NK-92 treated with Interleukin-12 subunit alpha and Interleukin-12 subunit beta, amount 100 ng/mL, for 24 hours (cell line): ENCODE measurements at regions not wholly inside any gene's neighbourhood (a gene's known extent, or its start where the extent isn't known, plus 50 kb on each side); places are given as distances from the start of the nearest gene placed in this dataset.

ENCODE experiments used
- DNase-seq: peaks from one replicate; lab custom pipeline; 2025; lab: John Stamatoyannopoulos, UW

DNA sequence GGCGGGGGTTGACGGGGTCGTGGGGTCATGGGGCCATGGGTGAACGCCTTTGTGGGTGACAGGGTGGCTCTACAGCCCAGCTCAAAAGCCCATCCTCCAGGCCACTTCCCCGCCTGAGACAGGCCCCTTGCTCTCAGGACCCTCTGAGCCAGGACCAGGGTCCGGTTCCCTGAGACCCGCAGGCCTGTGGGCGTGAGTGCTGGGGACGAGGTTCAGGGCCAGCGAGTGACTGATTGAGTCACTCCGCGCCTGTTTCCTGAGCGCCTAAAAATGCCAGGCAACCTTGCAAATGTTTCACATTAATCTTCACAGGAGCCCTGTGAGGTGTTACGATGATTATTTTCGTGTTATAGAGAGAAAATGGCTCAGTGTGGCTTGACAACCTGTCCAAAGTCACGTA, 97.8 kb downstream of the ZNF674 start:
- DNase-seq: peak; percentile 71

GRCh38 chrX:46446727-46447378, 98.4 kb downstream of the ZNF674 start:
- peak; percentile 84 for DNase-seq

DNA sequence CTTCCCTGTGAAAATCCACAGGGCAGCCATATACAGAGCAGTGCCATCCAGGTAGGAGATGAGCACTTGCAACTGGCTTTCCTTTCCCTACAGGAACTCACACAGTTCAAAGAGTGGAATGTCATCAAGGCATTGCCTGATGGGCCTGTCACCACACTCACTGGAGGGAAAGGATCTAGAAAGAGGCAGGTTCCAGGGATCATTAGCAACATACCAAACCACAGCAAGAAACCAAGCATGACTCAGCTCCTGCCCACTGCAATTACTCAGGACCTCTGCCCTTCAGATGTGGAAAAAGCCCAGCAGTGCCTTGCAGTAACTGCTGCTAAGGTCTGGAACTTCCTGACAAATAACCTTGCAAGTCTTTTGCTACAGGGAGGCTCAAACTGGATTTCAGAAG, 101.2 kb downstream of the ZNF674 start:
- no peak for DNase-seq

- no peak for DNase-seq
Measured at GRCh38 chrX:46436744-46437143, 108.5 kb downstream of the ZNF674 start.

GRCh38 chrX:46433892-46434291, 111.3 kb downstream of the ZNF674 start:
- DNase-seq: no peak

GRCh38 chrX:46408553-46409407, 136.4 kb downstream of the ZNF674 start:
- DNase-seq: peak; percentile 0

DNA sequence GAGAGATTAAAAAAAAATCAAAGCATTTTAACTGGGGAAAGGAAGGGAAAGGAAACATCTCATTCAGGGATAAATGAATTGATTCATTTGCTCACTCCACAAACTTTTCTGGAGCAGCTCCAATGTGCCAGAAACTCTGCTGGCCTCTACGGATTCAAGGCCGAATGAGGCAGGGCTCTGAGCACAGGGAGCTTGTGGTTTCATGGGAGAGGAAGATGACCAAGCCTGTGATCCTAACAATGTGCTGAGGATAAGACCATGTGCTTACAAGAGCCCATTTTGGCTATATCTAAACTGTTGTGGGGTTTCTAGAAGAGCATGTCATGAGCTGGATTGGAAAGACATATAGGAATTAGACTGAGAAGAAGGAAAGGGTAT, 137.5 kb downstream of the ZNF674 start:
- no peak for DNase-seq

DNA sequence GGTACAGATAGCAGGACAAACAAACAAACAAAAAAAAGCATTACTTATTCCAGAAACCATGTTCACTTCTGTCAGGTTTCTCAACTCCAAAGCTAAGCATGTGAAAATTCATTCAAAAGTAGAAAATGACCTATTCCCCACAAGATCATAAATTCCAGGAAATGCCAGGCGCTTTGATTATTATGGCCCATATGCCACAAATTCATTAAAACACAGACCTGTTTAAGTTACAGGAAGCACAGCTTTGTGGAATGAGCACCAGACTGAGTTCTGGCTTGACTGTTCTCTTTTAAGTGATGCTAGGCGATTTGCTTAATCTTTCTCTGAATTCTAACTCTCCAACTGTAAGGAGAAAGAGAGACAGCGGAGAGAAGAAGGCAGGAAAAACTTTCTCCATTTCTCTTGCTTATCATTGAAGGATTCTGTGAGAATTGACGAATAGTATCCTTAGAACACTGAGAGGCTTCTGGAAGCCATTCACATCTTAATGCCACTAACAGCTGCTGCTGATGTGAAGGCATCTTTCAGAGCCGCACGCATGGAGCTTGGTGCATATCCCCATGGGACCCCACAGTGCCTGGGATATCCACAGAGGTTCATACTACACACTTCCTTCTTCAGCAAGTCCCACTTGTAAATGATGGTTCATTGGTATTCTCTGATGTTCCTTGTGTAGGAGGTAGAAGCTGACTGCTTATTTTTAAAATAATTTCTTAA, 138.0 kb downstream of the ZNF674 start:
- DNase-seq: no peak

- no peak for DNase-seq
Measured at GRCh38 chrX:46404774-46405173, 140.4 kb downstream of the ZNF674 start.

DNA sequence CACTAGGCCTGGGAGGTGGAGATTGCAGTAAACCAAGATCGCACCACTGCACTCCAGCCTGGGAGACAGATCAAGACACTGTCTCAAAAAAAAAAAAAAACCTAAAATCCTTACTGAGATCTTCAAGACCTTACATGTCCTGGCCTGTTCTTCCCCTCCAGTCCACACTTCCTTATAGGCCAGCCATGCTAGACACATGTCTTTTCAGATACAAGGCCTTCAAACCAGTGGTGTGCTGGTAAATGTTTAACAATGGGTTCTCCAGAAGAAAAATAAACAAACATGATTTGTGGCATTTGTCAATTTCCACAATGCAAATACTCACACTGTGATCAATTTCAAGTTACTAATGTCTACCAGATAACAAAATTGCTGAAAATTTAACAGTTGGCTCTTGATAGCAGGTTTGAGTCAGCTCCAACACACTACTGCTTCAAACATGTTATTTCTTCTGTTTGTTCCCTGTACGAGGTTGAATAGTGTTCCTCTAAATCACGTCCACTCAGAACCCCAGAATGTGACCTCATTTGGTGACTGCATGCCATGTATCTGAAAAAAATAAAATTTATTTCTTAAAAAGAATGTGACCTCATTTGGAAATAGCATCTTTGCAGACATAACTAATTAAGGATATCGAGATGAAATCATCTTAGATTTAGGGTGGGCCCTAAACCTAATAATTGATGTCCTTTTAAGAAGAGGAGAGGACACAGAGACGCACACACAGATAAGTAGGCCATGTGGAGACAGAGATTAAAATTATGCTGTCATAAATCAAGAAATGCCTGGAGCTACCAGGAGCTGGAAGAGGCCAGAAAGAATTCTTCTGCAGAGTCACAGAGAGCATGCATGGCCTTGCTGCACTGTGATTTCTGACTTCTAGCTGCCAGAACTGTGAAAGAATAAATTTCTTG, 144.4 kb downstream of the ZNF674 start:
- DNase-seq: no peak

DNA sequence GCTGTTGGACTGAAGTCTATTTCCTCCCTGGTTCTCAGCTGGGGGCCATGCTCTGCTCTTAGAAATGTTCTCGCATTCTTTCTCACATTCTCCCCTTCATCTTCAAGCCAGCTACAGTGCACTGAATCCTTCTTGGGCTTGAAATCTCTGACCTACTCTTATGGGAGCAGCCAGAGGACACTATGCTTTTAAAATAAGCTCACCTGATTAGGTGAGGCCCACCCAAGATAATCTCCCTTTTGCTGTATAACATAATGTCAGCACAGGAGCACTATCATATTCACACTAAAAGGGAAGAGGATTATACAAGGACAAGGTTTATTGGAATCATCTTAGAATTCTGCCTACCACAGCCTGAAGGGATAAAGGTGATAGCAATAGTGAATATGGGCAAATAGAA, 146.3 kb downstream of the ZNF674 start:
- DNase-seq: no peak

DNA sequence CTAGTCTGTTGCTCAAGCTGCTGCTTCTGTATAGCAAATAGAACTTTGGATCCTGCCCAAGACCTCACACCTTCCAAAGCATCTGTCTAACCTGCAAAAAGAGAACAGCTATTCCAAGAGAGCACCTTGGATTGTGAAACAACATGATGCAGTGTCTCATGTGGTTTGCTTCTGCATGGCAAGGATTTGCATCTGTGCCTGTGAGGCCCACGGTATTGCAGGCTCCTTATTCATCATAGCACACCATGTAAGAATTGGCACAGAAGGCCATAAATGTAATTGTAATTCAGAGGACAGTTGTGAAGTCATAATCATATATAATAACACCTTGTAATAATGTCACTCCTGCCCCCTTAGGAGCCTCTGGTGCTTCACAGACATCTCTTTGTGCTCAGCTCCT, 147.1 kb downstream of the ZNF674 start:
- no peak for DNase-seq

- no peak for DNase-seq
Measured at GRCh38 chrX:46386511-46386910, 158.7 kb downstream of the ZNF674 start.

- no peak for DNase-seq
Measured at GRCh38 chrX:46383006-46383405, 162.2 kb downstream of the ZNF674 start.

DNA sequence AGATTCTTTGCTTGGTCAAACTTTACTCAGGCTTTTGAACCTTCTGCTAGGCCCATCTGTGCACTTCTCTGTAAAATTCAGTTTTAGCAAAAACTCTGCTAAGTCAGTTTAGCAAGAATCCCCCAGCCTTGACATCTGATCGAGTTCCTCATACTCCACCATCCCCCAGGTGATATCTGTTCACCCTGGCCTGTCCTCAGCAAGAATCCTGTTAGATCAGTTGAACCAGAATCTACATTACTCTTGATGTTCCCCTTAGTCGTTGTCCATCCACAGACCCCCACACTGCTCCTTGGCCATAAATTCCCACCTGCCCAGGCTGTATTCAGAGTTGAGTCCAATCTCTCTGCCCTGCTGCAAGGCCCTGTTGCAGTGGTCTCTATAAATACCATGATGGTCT, 162.6 kb downstream of the ZNF674 start:
- no peak for DNase-seq

GRCh38 chrX:46381630-46382029, 163.6 kb downstream of the ZNF674 start:
- no peak for DNase-seq

- no peak for DNase-seq
Measured at GRCh38 chrX:46380148-46380752, 165.0 kb downstream of the ZNF674 start.

- DNase-seq: no peak
Measured at GRCh38 chrX:46376246-46376885, 168.9 kb downstream of the ZNF674 start.

- no peak for DNase-seq
Measured at GRCh38 chrX:46375831-46376230, 169.4 kb downstream of the ZNF674 start.

GRCh38 chrX:46374371-46374770, 170.8 kb downstream of the ZNF674 start:
- DNase-seq: no peak

DNA sequence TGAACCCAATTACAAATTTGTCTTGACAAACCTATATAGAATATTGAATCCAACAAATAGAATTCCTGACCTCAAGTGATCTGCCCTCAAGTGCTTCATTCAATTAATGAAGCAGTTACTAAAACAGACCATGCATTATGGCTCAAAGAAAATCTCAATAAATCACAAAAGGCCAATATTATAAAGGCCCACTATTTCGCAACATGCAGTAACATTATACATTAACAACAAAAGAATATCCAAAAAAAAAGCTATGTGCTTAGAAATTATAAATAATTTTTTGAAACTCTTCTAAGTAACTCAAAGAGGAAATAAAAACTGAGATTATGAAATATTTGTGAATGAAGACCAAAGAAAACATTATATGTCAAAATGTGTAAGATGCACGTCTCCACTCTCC, 177.7 kb downstream of the ZNF674 start:
- DNase-seq: no peak
